ENCODE measurements at regions not wholly inside any gene's neighbourhood (a gene's known extent, or its start where the extent isn't known, plus 50 kb on each side); places are given as distances from the start of the nearest gene placed in this dataset.

DNA sequence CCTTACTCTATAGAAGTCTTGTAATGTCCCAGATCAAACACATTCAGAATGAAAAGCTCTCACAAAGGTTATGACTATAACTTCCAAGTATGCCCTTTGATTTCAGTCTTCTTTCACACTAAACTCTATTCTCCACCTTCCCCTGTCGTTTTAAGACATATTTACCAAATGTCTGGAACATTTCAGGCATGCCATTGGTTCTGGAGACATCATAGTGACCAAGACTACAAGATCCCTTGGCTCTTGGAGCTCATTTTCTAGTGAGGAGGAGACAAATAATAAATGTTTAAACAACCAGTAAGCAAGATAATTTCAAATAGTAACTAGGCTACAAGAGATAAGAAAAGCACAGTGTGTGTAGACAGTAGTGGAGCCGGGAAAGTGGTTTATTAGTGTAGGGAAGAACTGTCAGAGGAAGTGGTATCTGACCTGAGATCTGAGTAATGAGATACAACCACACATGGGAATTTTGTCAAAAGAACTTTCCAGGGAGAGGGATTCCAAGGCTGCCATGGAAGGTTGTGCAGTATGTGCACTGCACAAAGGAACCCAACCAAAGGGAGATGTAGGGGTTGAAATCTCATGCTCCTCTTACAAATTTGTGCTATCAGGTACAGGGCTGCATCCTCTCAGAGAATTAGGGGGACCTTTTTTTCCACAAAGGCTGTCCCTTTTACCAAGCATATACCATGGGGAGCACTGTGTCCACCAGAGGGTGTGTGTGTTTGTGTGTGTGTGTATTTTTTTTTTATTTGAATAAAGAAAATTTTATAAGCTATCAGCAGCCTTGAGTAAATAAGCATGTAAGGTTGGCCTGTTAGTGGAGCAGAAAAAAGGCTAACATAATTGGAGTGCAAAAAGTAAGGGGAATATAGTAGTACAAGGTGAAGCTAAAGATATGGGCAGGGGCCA, 1279.1 kb upstream of the WWC1 start:
- H3K4me1 ChIP-seq (ENCODE audit: control insufficient read depth, insufficient read depth, low read depth, low read length): no peaks in the 10 kb centered on the region
- no peak overlapping the region for H3K4ac ChIP-seq (ENCODE audit: low read depth in 1 of 2, low read length in 2 of 2)
- H3K27ac ChIP-seq (ENCODE audit: low read length, poor library complexity, severe bottlenecking): no peak overlapping the region
- no peak overlapping the region for H3K23ac ChIP-seq (ENCODE audit: low read length in 2 of 2)
- no peak overlapping the region for H3K18ac ChIP-seq (ENCODE audit: low read depth in 1 of 2, low read length in 2 of 2)
- H4K8ac ChIP-seq (ENCODE audit: low read length): no peak overlapping the region
- no peak overlapping the region for H2BK5ac ChIP-seq (ENCODE audit: low read depth, low read length, poor library complexity, severe bottlenecking)
- no peaks in the 10 kb centered on the region for H3K36me3 ChIP-seq (ENCODE audit: control insufficient read depth in 1 of 2, insufficient read depth in 2 of 2, low read depth in 1 of 2, low read length in 2 of 2)
- no peak overlapping the region for H2BK15ac ChIP-seq (ENCODE audit: low read depth, poor library complexity, severe bottlenecking)
- no peak for DNase-seq
- WGBS: 38% methylated on average over 2 of the region's 2 CpGs
- H3K9ac ChIP-seq (ENCODE audit: low read length): no peak overlapping the region
- no peak overlapping the region for H3K4me3 ChIP-seq (ENCODE audit: insufficient read depth in 1 of 2, low read depth in 1 of 2, low read length in 2 of 2)
- H2BK120ac ChIP-seq (ENCODE audit: low read depth, low read length): no peak overlapping the region
- no peak overlapping the region for H2BK12ac ChIP-seq (ENCODE audit: low read length in 2 of 2)
- no peak overlapping the region for H3K4me2 ChIP-seq (ENCODE audit: low read length, poor library complexity, severe bottlenecking)
- no peaks in the 10 kb centered on the region for H3K79me1 ChIP-seq (replicated peaks; ENCODE audit: low read length, poor library complexity, severe bottlenecking)
- no peak overlapping the region for H2AFZ ChIP-seq (ENCODE audit: low read depth, low read length)
- no peak overlapping the region for H4K91ac ChIP-seq (ENCODE audit: low read length)
- no peaks in the 10 kb centered on the region for H3K27me3 ChIP-seq (ENCODE audit: control insufficient read depth in 1 of 2, insufficient read depth in 1 of 2, low read length in 2 of 2)
- no peak overlapping the region for H2AK5ac ChIP-seq (ENCODE audit: low read length, severe bottlenecking)
- no peaks in the 10 kb centered on the region for H3K9me3 ChIP-seq (ENCODE audit: control insufficient read depth, low read length)
- no peak overlapping the region for H3K14ac ChIP-seq (ENCODE audit: low read length in 2 of 2)

DNA sequence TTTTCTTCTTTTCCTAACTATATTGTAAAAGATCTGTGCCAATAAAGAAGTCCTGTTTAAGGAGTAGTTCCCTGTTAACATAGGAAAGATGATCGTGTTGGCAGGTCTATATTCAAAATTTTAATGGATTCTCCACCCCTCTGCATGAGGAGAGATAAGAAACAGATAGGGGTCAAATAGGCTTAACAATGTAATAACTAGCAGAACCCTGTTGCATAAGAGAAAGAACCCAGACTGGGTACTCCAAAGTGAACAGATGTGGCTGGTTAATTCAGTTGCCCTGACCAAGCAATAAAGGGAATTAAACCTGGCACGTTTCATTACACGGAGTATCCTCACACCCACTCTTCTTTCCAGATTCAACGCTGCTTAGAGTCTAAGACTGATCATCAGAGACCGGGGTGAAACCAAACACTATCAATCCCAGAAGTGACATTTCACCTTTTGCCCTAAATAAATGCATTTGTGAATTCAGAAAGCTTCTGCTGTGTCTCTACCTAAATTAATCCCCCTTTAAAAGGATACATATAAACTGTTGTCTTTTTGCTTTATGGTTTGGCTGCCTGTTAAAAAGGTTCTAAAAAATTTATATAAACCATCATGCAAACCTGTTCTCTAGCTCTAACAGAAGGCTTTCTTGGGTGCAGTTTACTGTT, 1276.9 kb upstream of the WWC1 start:
- no peak overlapping the region for H3K9ac ChIP-seq (ENCODE audit: low read length)
- no peak overlapping the region for H2BK5ac ChIP-seq (ENCODE audit: low read depth, low read length, poor library complexity, severe bottlenecking)
- H2AK5ac ChIP-seq (ENCODE audit: low read length, severe bottlenecking): no peak overlapping the region
- DNase-seq: no peak
- no peaks in the 10 kb centered on the region for H3K4me1 ChIP-seq (ENCODE audit: control insufficient read depth, insufficient read depth, low read depth, low read length)
- no peak overlapping the region for H2BK15ac ChIP-seq (ENCODE audit: low read depth, poor library complexity, severe bottlenecking)
- no peak overlapping the region for H2AFZ ChIP-seq (ENCODE audit: low read depth, low read length)
- no peak overlapping the region for H3K4me2 ChIP-seq (ENCODE audit: low read length, poor library complexity, severe bottlenecking)
- no peak overlapping the region for H3K4ac ChIP-seq (ENCODE audit: low read depth in 1 of 2, low read length in 2 of 2)
- 70% methylated on average over 5 of the region's 5 CpGs for WGBS
- no peak overlapping the region for H2BK12ac ChIP-seq (ENCODE audit: low read length in 2 of 2)
- no peak overlapping the region for H3K23ac ChIP-seq (ENCODE audit: low read length in 2 of 2)
- H3K14ac ChIP-seq (ENCODE audit: low read length in 2 of 2): no peak overlapping the region
- H3K4me3 ChIP-seq (ENCODE audit: insufficient read depth in 1 of 2, low read depth in 1 of 2, low read length in 2 of 2): no peak overlapping the region
- H2BK120ac ChIP-seq (ENCODE audit: low read depth, low read length): no peak overlapping the region
- H3K79me1 ChIP-seq (replicated peaks; ENCODE audit: low read length, poor library complexity, severe bottlenecking): no peaks in the 10 kb centered on the region
- H4K91ac ChIP-seq (ENCODE audit: low read length): no peak overlapping the region
- H3K18ac ChIP-seq (ENCODE audit: low read depth in 1 of 2, low read length in 2 of 2): no peak overlapping the region
- no peak overlapping the region for H4K8ac ChIP-seq (ENCODE audit: low read length)
- H3K9me3 ChIP-seq (ENCODE audit: control insufficient read depth, low read length): no peaks in the 10 kb centered on the region
- no peaks in the 10 kb centered on the region for H3K36me3 ChIP-seq (ENCODE audit: control insufficient read depth in 1 of 2, insufficient read depth in 2 of 2, low read depth in 1 of 2, low read length in 2 of 2)
- no peak overlapping the region for H3K27ac ChIP-seq (ENCODE audit: low read length, poor library complexity, severe bottlenecking)
- H3K27me3 ChIP-seq (ENCODE audit: control insufficient read depth in 1 of 2, insufficient read depth in 1 of 2, low read length in 2 of 2): no peaks in the 10 kb centered on the region

DNA sequence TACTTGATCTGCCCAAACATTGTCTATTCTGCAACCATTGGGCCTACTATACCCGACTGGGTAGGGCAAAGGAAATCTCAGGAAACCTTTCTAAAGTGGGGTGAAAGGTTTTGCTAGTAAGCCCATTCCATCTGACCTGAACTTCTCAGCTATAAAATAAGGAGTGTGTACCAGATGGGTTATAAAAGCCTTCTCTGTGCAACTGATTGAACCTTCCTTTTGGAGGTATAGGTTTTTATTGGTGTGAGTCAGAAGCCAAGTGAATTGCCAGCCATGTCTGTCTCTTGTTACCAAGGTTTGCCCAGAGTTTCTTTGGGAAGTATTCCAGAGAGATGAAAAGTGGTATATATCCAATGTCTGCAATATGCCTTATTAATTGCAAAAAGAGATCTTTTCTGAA, 1271.0 kb upstream of the WWC1 start:
- no peak overlapping the region for H2BK5ac ChIP-seq (ENCODE audit: low read depth, low read length, poor library complexity, severe bottlenecking)
- no peak overlapping the region for H3K9ac ChIP-seq (ENCODE audit: low read length)
- H2AFZ ChIP-seq (ENCODE audit: low read depth, low read length): no peak overlapping the region
- no peak for DNase-seq
- H3K4ac ChIP-seq (ENCODE audit: low read depth in 1 of 2, low read length in 2 of 2): no peak overlapping the region
- H3K14ac ChIP-seq (ENCODE audit: low read length in 2 of 2): no peak overlapping the region
- no peak overlapping the region for H3K23ac ChIP-seq (ENCODE audit: low read length in 2 of 2)
- no peak overlapping the region for H2AK5ac ChIP-seq (ENCODE audit: low read length, severe bottlenecking)
- H2BK15ac ChIP-seq (ENCODE audit: low read depth, poor library complexity, severe bottlenecking): no peak overlapping the region
- no peak overlapping the region for H3K27ac ChIP-seq (ENCODE audit: low read length, poor library complexity, severe bottlenecking)
- no peaks in the 10 kb centered on the region for H3K4me1 ChIP-seq (ENCODE audit: control insufficient read depth, insufficient read depth, low read depth, low read length)
- no peak overlapping the region for H3K4me3 ChIP-seq (ENCODE audit: insufficient read depth in 1 of 2, low read depth in 1 of 2, low read length in 2 of 2)
- H2BK120ac ChIP-seq (ENCODE audit: low read depth, low read length): no peak overlapping the region
- no peak overlapping the region for H3K18ac ChIP-seq (ENCODE audit: low read depth in 1 of 2, low read length in 2 of 2)
- no peaks in the 10 kb centered on the region for H3K79me1 ChIP-seq (replicated peaks; ENCODE audit: low read length, poor library complexity, severe bottlenecking)
- H3K9me3 ChIP-seq (ENCODE audit: control insufficient read depth, low read length): no peaks in the 10 kb centered on the region
- H3K36me3 ChIP-seq (ENCODE audit: control insufficient read depth in 1 of 2, insufficient read depth in 2 of 2, low read depth in 1 of 2, low read length in 2 of 2): no peaks in the 10 kb centered on the region
- no peak overlapping the region for H4K91ac ChIP-seq (ENCODE audit: low read length)
- WGBS: 100% methylated on average over 1 of the region's 1 CpG
- H3K27me3 ChIP-seq (ENCODE audit: control insufficient read depth in 1 of 2, insufficient read depth in 1 of 2, low read length in 2 of 2): no peaks in the 10 kb centered on the region
- no peak overlapping the region for H4K8ac ChIP-seq (ENCODE audit: low read length)
- no peak overlapping the region for H3K4me2 ChIP-seq (ENCODE audit: low read length, poor library complexity, severe bottlenecking)
- no peak overlapping the region for H2BK12ac ChIP-seq (ENCODE audit: low read length in 2 of 2)

DNA sequence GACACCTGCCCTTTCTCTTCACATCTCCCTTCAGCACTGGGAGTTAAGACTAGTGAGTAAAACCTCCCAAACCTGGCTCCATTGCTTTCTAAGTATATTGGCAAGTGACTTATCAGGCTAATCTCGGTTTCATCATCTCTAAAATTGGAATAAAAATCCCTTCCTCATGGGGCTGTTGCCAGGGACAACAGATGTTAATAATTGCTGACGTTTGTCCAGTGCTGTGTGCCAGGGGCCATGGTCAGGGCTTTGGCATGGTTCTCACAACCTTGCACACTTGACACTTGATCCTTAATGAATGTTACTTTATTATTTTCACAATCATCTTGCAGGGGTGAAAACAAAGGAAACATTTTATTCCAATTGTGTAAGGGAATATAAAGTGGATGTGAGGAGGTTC, 1262.0 kb upstream of the WWC1 start:
- H3K23ac ChIP-seq (ENCODE audit: low read length in 2 of 2): no peak overlapping the region
- no peaks in the 10 kb centered on the region for H3K4me1 ChIP-seq (ENCODE audit: control insufficient read depth, insufficient read depth, low read depth, low read length)
- no peaks in the 10 kb centered on the region for H3K36me3 ChIP-seq (ENCODE audit: control insufficient read depth in 1 of 2, insufficient read depth in 2 of 2, low read depth in 1 of 2, low read length in 2 of 2)
- no peak overlapping the region for H3K4ac ChIP-seq (ENCODE audit: low read depth in 1 of 2, low read length in 2 of 2)
- no peak overlapping the region for H2BK5ac ChIP-seq (ENCODE audit: low read depth, low read length, poor library complexity, severe bottlenecking)
- no peak overlapping the region for H3K18ac ChIP-seq (ENCODE audit: low read depth in 1 of 2, low read length in 2 of 2)
- no peaks in the 10 kb centered on the region for H3K27me3 ChIP-seq (ENCODE audit: control insufficient read depth in 1 of 2, insufficient read depth in 1 of 2, low read length in 2 of 2)
- H3K79me1 ChIP-seq (replicated peaks; ENCODE audit: low read length, poor library complexity, severe bottlenecking): no peaks in the 10 kb centered on the region
- H2AFZ ChIP-seq (ENCODE audit: low read depth, low read length): no peak overlapping the region
- 93% methylated on average over 2 of the region's 2 CpGs for WGBS
- no peak for DNase-seq
- H3K4me3 ChIP-seq (ENCODE audit: insufficient read depth in 1 of 2, low read depth in 1 of 2, low read length in 2 of 2): no peak overlapping the region
- H2BK12ac ChIP-seq (ENCODE audit: low read length in 2 of 2): no peak overlapping the region
- no peak overlapping the region for H3K27ac ChIP-seq (ENCODE audit: low read length, poor library complexity, severe bottlenecking)
- no peaks in the 10 kb centered on the region for H3K9me3 ChIP-seq (ENCODE audit: control insufficient read depth, low read length)
- peak overlapping the region; percentile 7 for H4K8ac ChIP-seq (ENCODE audit: low read length)
- H2AK5ac ChIP-seq (ENCODE audit: low read length, severe bottlenecking): no peak overlapping the region
- H3K9ac ChIP-seq (ENCODE audit: low read length): no peak overlapping the region
- no peak overlapping the region for H4K91ac ChIP-seq (ENCODE audit: low read length)
- no peak overlapping the region for H2BK15ac ChIP-seq (ENCODE audit: low read depth, poor library complexity, severe bottlenecking)
- H3K14ac ChIP-seq (ENCODE audit: low read length in 2 of 2): no peak overlapping the region
- H3K4me2 ChIP-seq (ENCODE audit: low read length, poor library complexity, severe bottlenecking): no peak overlapping the region
- H2BK120ac ChIP-seq (ENCODE audit: low read depth, low read length): no peak overlapping the region
